A673 (cell line): ENCODE measurements at regions not wholly inside any gene's neighbourhood (a gene's known extent, or its start where the extent isn't known, plus 50 kb on each side); places are given as distances from the start of the nearest gene placed in this dataset.

Experiments
- CTCF ChIP-seq: fragments of 300-800, 200-600 bp; sonication (generic); conservative IDR thresholded peaks from 2 replicates; pipeline ENCODE4 v1.5.1; 2017; ENCODE audit warnings: low read depth, mild to moderate bottlenecking, antibody characterized with exemption, low read length, moderate library complexity, mixed read lengths
- EZH2 ChIP-seq: fragments of 200-600 bp; sonication (generic); IDR thresholded peaks from 2 replicates; pipeline ENCODE4 v1.6.1; 2017; ENCODE audit warnings: borderline replicate concordance, low read depth, mild to moderate bottlenecking, mixed read lengths, antibody characterized with exemption, low read length; ENCODE audit not compliant: poor library complexity, severe bottlenecking

DNA sequence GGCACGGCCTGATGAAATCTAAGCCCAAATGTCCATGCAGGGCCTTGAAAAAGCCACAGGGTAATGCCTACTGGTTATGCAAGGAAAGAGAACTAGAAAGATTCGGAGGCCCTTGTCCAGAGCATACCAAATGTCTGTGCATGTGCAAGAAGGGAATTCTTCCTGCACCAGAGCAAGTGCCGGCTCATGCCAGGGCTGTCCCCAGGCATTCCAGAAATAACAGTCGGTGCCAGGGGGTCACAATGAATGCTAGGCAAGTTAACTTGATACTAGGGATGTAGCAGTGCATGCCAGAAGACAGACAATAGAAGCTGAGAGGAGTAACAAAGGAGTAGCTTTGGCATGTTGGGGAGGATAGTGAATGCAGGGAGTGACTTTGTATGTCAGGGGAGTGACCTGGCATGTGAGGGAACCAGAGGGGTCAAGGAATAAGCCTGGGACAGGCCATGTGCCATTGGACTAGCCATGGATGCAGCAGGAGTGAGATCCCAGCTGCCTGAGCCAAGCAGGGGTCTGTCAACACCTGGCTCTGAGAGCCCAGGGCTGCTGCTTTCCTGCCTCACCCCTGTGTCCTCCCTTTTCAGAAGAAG is 119.5 kb upstream of the UNC5B start:
- TF ChIP-seq CTCF (no peak), EZH2 (no peak)
